ENCODE measurements at regions not wholly inside any gene's neighbourhood (a gene's known extent, or its start where the extent isn't known, plus 50 kb on each side); places are given as distances from the start of the nearest gene placed in this dataset.

DNA sequence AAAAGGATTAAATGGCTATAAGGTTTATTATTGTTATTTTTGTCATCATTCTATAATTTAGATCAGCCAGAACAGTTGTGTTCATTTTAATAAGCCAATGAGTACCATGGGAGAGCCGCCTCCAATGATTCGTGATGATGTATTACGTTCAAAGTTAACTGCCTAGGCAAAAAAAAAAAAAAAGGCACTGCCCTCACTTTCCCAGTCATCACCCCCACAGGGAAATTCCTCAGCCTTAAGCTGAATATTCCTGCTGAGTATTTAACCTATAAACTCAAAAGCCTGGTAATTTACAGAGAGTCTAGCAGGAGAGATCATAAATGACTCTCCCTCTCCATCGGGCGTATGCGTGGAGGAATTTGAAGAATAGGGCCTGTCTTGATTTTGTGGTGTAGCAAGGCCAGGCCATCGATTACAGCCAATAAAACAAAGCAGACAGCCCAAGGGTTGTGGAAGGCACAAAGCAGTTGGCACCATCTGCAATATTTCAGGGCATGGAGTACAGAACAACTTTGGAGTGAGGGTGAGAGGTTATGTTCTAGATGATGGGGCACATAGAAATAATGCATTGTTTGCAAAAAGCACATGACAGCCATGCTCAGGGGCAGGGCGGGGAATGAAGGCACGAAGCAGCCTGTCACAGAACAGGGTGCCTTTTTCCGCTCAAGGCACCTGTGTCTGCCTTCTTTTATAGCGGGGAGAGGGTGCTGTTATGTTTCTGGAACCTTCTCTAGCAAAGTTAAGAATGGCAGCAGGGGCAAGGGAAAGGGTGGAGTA is 138.2 kb upstream of the DTNBP1 start:
- no peak overlapping the region for H3K27ac ChIP-seq (ENCODE audit: low read depth in 1 of 3, low read length in 2 of 3)
- H3K36me3 ChIP-seq (ENCODE audit: control insufficient read depth in 3 of 3, insufficient read depth in 2 of 3, low read depth in 1 of 3, low read length in 3 of 3) = no peaks in the 10 kb centered on the region
- no peak for DNase-seq
- no peaks in the 10 kb centered on the region for H3K4me1 ChIP-seq (ENCODE audit: control insufficient read depth in 3 of 3, insufficient read depth in 2 of 3, low read depth in 1 of 3, low read length in 2 of 3)
- FAIRE-seq = no peak
- no peaks in the 10 kb centered on the region for H3K27me3 ChIP-seq (ENCODE audit: control insufficient read depth in 3 of 3, insufficient read depth in 3 of 3, low read length in 3 of 3)
- no peak overlapping the region for H3K4me3 ChIP-seq (ENCODE audit: low read depth in 1 of 3, low read length in 3 of 3)
- WGBS, 3 donors = 89 to 91% (median 91%) methylated on average over 11 of the region's 11 CpGs
- peaks cover 0 to 11% of the 10 kb centered on the region in 2 donors for H3K9me3 ChIP-seq (ENCODE audit: control insufficient read depth in 2 of 2, insufficient read depth in 1 of 2, low read depth in 1 of 2, low read length in 1 of 2)

DNA sequence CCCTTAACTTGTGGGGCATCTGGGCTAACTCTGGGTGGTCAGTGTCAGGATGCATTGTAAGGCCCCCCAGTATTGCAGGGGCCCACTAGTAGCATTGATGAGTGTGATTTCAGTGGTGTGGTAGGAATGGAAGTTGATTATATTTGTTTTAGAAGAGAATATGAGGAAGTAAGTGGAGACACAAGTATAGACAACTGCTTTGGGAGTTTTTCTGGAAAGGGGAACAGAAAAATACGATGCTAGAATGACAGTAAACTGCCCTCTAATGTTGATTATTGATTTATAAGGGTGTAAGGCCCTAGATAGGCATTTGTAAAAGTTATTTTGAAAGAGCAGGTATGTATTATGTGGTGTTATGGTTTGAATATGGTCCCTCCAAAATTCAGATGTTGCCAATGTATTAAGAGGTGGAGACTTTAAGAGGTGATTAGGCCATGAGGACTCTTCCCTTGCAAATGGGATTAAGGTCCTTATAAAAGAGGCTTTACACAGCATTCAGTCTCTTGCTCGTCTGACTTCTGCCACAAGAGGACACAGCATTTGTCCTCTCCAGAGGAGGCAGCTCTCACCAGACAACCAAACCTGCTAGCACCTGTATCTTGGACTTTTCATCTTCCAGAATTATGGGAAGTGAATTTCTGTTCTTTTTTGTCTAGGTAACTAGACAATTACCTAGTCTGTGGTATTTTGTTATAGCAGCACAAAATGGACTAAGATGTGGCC is 135.9 kb upstream of the DTNBP1 start:
- FAIRE-seq (no peak), DNase-seq (no peak)
- Histone ChIP-seq H3K9me3 (ENCODE audit: control insufficient read depth in 2 of 2, insufficient read depth in 1 of 2, low read depth in 1 of 2, low read length in 1 of 2) (peaks cover 0 to 11% of the 10 kb centered on the region in 2 donors), H3K4me1 (ENCODE audit: control insufficient read depth in 3 of 3, insufficient read depth in 2 of 3, low read depth in 1 of 3, low read length in 2 of 3) (peaks cover 0 to 3% (median 0%) of the 10 kb centered on the region in 3 donors), H3K27ac (ENCODE audit: low read depth in 1 of 3, low read length in 2 of 3) (no peak overlapping the region), H3K4me3 (ENCODE audit: low read depth in 1 of 3, low read length in 3 of 3) (no peak overlapping the region), H3K36me3 (ENCODE audit: control insufficient read depth in 3 of 3, insufficient read depth in 2 of 3, low read depth in 1 of 3, low read length in 3 of 3) (no peaks in the 10 kb centered on the region), H3K27me3 (ENCODE audit: control insufficient read depth in 3 of 3, insufficient read depth in 3 of 3, low read length in 3 of 3) (no peaks in the 10 kb centered on the region)
- 60 to 79% (median 79%) methylated on average over 2 of the region's 2 CpGs for WGBS, 3 donors

DNA sequence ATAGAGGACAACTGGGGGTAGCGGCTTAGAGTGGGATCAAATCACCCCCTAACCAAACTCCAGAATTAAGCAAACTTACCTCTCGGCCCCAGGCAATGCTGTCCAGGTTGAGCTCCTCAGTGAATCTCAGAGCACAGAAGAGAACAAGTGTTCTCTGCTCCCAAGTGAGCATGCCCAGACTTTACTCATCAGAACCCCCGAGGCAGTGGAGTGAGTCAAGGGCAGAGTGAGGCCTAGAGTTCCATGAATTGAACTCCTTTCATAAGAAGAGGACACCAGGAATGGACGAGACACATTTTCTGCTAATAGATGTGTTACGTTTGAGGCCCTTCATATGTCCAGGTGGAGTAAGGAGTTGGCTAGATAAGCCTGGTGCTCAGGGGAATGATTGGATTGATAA is 134.0 kb upstream of the DTNBP1 start:
- no peaks in the 10 kb centered on the region for H3K36me3 ChIP-seq (ENCODE audit: control insufficient read depth in 3 of 3, insufficient read depth in 2 of 3, low read depth in 1 of 3, low read length in 3 of 3)
- H3K27ac ChIP-seq (ENCODE audit: low read depth in 1 of 3, low read length in 2 of 3) = no peak overlapping the region
- WGBS, 3 donors = 90 to 92% (median 91%) methylated on average over 5 of the region's 5 CpGs
- H3K4me3 ChIP-seq (ENCODE audit: low read depth in 1 of 3, low read length in 3 of 3) = no peak overlapping the region
- FAIRE-seq = no peak
- DNase-seq = no peak
- H3K9me3 ChIP-seq (ENCODE audit: control insufficient read depth in 2 of 2, insufficient read depth in 1 of 2, low read depth in 1 of 2, low read length in 1 of 2) = peaks cover 0 to 11% of the 10 kb centered on the region in 2 donors
- H3K4me1 ChIP-seq (ENCODE audit: control insufficient read depth in 3 of 3, insufficient read depth in 2 of 3, low read depth in 1 of 3, low read length in 2 of 3) = peaks cover 0 to 16% (median 0%) of the 10 kb centered on the region in 3 donors
- no peaks in the 10 kb centered on the region for H3K27me3 ChIP-seq (ENCODE audit: control insufficient read depth in 3 of 3, insufficient read depth in 3 of 3, low read length in 3 of 3)

DNA sequence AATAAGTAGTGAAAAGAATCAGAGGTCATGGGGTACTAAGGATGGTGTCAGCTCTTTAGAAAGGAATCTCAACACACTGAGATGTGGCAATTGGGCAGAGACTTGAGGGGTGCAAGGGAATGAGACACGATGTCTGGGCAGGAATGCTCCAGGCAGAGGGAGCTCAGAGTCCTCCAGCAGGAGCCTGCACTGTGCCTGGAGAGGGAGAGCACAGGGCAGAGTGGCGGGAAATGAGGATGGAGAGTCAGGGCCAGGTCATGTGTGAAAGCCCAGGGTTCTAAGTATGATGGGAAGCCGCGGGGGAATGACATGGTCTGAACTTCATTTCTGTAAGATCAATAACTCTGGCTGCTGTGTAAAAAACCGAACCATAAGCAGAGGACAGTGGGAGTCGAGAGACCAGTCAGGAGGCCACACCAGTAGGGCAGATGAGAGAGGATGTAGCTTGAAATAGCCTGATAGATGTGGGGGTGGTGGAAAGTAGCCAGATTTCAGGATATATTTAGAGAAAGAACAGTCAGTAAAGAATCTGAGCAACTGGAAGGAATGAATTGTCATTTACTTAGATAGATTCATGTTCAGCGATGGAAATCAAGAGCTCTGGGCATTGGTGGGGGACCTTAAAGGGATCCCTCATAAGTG is 133.4 kb upstream of the DTNBP1 start:
- WGBS, 3 donors = 79 to 93% (median 87%) methylated on average over 7 of the region's 7 CpGs
- Histone ChIP-seq H3K36me3 (ENCODE audit: control insufficient read depth in 3 of 3, insufficient read depth in 2 of 3, low read depth in 1 of 3, low read length in 3 of 3) (no peaks in the 10 kb centered on the region), H3K27ac (ENCODE audit: low read depth in 1 of 3, low read length in 2 of 3) (no peak overlapping the region), H3K27me3 (ENCODE audit: control insufficient read depth in 3 of 3, insufficient read depth in 3 of 3, low read length in 3 of 3) (no peaks in the 10 kb centered on the region), H3K4me3 (ENCODE audit: low read depth in 1 of 3, low read length in 3 of 3) (no peak overlapping the region), H3K4me1 (ENCODE audit: control insufficient read depth in 3 of 3, insufficient read depth in 2 of 3, low read depth in 1 of 3, low read length in 2 of 3) (peaks cover 0 to 21% (median 0%) of the 10 kb centered on the region in 3 donors), H3K9me3 (ENCODE audit: control insufficient read depth in 2 of 2, insufficient read depth in 1 of 2, low read depth in 1 of 2, low read length in 1 of 2) (peaks cover 0 to 11% of the 10 kb centered on the region in 2 donors)
- FAIRE-seq (no peak), DNase-seq (no peak)

DNA sequence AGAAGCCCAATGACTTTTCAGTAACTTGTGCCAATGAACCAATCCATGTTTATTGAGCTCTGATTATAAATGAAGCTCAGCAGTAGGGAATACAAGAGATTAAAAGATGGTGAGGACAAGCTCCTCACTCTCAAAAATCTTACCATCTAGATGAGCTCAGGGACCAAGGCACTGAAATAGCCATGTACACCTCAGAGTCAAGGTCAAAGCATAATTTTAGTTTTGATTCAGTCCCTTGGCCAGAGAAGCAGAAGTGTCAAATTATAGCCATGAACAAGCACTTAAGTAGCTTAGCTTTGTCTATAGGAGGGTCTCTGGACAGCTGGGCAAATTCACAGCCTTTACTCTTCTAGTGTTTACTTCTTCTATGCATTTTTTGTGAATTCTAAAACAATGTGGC is 131.0 kb upstream of the DTNBP1 start:
- peaks cover 0 to 30% (median 0%) of the 10 kb centered on the region in 3 donors for H3K4me1 ChIP-seq (ENCODE audit: control insufficient read depth in 3 of 3, insufficient read depth in 2 of 3, low read depth in 1 of 3, low read length in 2 of 3)

DNA sequence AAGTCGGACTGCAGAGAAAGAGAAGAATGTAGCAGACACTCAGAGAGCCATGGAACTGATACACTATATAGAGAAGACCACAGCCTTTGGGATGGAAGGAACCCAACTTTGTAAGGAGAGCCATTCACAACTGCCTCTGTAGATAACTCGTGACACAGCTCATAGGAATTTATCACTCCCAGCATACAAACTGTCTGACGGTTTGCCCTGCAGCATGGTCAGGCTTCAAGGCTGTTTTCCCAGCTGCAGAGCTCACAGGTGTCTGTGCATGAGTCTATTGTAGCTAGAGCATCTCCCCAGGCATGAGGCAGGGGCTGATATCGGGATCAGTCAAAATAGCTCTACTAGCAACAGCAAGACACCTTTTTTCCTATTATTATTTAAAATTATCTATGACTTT is 130.5 kb upstream of the DTNBP1 start:
- peaks cover 0 to 30% (median 0%) of the 10 kb centered on the region in 3 donors for H3K4me1 ChIP-seq (ENCODE audit: control insufficient read depth in 3 of 3, insufficient read depth in 2 of 3, low read depth in 1 of 3, low read length in 2 of 3)
- H3K27ac ChIP-seq (ENCODE audit: low read depth in 1 of 3, low read length in 2 of 3) = peak overlapping the region in 1 of 3 donors; percentile 2
- 46 to 62% (median 54%) methylated on average over 4 of the region's 4 CpGs for WGBS, 3 donors
- DNase-seq = peak; percentile 10 to 57
- H3K4me3 ChIP-seq (ENCODE audit: low read depth in 1 of 3, low read length in 3 of 3) = no peak overlapping the region
- no peaks in the 10 kb centered on the region for H3K27me3 ChIP-seq (ENCODE audit: control insufficient read depth in 3 of 3, insufficient read depth in 3 of 3, low read length in 3 of 3)
- peaks cover 0 to 9% of the 10 kb centered on the region in 2 donors for H3K9me3 ChIP-seq (ENCODE audit: control insufficient read depth in 2 of 2, insufficient read depth in 1 of 2, low read depth in 1 of 2, low read length in 1 of 2)
- H3K36me3 ChIP-seq (ENCODE audit: control insufficient read depth in 3 of 3, insufficient read depth in 2 of 3, low read depth in 1 of 3, low read length in 3 of 3) = no peaks in the 10 kb centered on the region
- no peak for FAIRE-seq

More for the DNA sequence above, 131.0 kb upstream of the DTNBP1 start:
- no peak for FAIRE-seq
- no peak for DNase-seq
- Histone ChIP-seq H3K9me3 (ENCODE audit: control insufficient read depth in 2 of 2, insufficient read depth in 1 of 2, low read depth in 1 of 2, low read length in 1 of 2) (peaks cover 0 to 11% of the 10 kb centered on the region in 2 donors), H3K4me3 (ENCODE audit: low read depth in 1 of 3, low read length in 3 of 3) (no peak overlapping the region), H3K27me3 (ENCODE audit: control insufficient read depth in 3 of 3, insufficient read depth in 3 of 3, low read length in 3 of 3) (no peaks in the 10 kb centered on the region), H3K27ac (ENCODE audit: low read depth in 1 of 3, low read length in 2 of 3) (no peak overlapping the region), H3K36me3 (ENCODE audit: control insufficient read depth in 3 of 3, insufficient read depth in 2 of 3, low read depth in 1 of 3, low read length in 3 of 3) (no peaks in the 10 kb centered on the region)

DNA sequence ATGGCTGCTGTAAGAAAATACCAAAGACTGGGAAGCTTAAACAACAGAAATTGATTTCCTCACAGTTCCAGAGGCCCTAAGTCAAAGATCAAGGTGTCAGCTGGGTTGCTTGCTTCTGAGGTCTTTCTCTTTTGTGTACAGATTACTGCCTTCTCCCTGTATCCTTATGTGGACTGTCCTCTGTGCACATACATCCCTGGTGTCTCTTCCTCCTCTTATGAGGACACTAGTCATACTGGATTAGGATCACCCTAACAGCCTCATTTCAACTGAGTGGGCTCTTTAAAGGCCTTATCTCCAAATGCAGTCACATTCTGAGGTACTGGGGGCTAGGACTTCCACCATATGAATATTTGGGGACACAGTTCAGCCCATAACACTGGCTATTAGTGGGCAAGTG is 130.0 kb upstream of the DTNBP1 start:
- Histone ChIP-seq H3K4me1 (ENCODE audit: control insufficient read depth in 3 of 3, insufficient read depth in 2 of 3, low read depth in 1 of 3, low read length in 2 of 3) (peaks cover 0 to 30% (median 0%) of the 10 kb centered on the region in 3 donors), H3K36me3 (ENCODE audit: control insufficient read depth in 3 of 3, insufficient read depth in 2 of 3, low read depth in 1 of 3, low read length in 3 of 3) (no peaks in the 10 kb centered on the region), H3K9me3 (ENCODE audit: control insufficient read depth in 2 of 2, insufficient read depth in 1 of 2, low read depth in 1 of 2, low read length in 1 of 2) (peaks cover 0 to 4% of the 10 kb centered on the region in 2 donors), H3K27me3 (ENCODE audit: control insufficient read depth in 3 of 3, insufficient read depth in 3 of 3, low read length in 3 of 3) (no peaks in the 10 kb centered on the region), H3K4me3 (ENCODE audit: low read depth in 1 of 3, low read length in 3 of 3) (no peak overlapping the region), H3K27ac (ENCODE audit: low read depth in 1 of 3, low read length in 2 of 3) (peak overlapping the region in 1 of 3 donors; percentile 2)
- no peak for DNase-seq
- no peak for FAIRE-seq

DNA sequence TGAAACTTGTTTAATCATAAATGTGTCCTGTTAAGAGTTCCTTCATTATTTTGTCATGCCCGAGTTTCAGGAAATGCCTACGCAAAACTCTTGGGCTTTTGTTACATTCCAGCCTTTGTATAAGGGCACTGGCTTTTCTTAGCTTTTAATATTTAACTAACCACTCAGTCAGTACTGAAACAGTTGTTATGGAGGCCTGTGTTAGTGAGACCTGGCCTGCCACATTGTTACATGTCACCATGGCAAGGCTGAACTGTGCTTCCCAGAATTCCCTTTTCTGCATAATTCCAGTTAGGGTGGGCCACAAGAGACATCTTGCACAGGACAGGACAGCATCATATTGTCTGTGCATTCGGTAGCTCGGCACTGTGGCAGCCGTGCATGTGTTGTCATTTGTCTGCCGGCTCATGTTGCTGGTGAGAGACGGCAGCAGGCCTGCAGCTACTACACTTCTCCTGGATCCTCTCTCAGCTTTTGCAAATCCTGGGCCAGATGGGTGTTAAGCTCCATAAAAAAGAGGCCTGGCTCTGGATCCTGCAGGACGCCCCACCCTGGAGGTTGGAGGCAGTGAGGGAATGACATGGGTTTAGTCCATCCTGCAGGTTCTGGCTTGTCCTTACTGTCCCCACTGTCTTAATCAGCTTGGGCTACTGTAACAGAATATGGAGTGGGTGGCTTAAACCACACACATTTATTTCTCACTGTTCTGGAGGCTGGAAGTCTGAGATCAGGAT is 128.8 kb upstream of the DTNBP1 start:
- H3K9me3 ChIP-seq (ENCODE audit: control insufficient read depth in 2 of 2, insufficient read depth in 1 of 2, low read depth in 1 of 2, low read length in 1 of 2) = no peaks in the 10 kb centered on the region
- FAIRE-seq (no peak), DNase-seq (peak; percentile 13 to 54)
- H3K27ac ChIP-seq (ENCODE audit: low read depth in 1 of 3, low read length in 2 of 3) = peak overlapping the region in 1 of 3 donors; percentile 79
- H3K4me1 ChIP-seq (ENCODE audit: control insufficient read depth in 3 of 3, insufficient read depth in 2 of 3, low read depth in 1 of 3, low read length in 2 of 3) = peaks cover 0 to 30% (median 0%) of the 10 kb centered on the region in 3 donors
- H3K36me3 ChIP-seq (ENCODE audit: control insufficient read depth in 3 of 3, insufficient read depth in 2 of 3, low read depth in 1 of 3, low read length in 3 of 3) = no peaks in the 10 kb centered on the region
- 68 to 79% (median 69%) methylated on average over 8 of the region's 8 CpGs for WGBS, 3 donors
- no peaks in the 10 kb centered on the region for H3K27me3 ChIP-seq (ENCODE audit: control insufficient read depth in 3 of 3, insufficient read depth in 3 of 3, low read length in 3 of 3)
- no peak overlapping the region for H3K4me3 ChIP-seq (ENCODE audit: low read depth in 1 of 3, low read length in 3 of 3)

Measured in small intestine (tissue), 7 donors.